IPS DF 6.9 (cell line): ENCODE measurements at regions not wholly inside any gene's neighbourhood (a gene's known extent, or its start where the extent isn't known, plus 50 kb on each side); places are given as distances from the start of the nearest gene placed in this dataset.

Experiments
- DNase-seq: peaks from one replicate; pipeline ENCODE4 v3.0.0-alpha.2; 2013; ENCODE audit warnings: low read depth, low spot score
- H3K27ac ChIP-seq: one replicate; pipeline ENCODE4 v1.5.1; 2013; ENCODE audit warnings: low read length, control low read depth
- H3K27me3 ChIP-seq: 2 replicates; pipeline ENCODE4 v1.6.1; 2013; ENCODE audit warnings: mild to moderate bottlenecking, low read length; ENCODE audit not compliant: control insufficient read depth, insufficient read depth
- H3K36me3 ChIP-seq: 2 replicates; pipeline ENCODE4 v1.6.1; 2013; ENCODE audit warnings: low read length; ENCODE audit not compliant: control insufficient read depth, insufficient read depth
- H3K4me1 ChIP-seq: 2 replicates; pipeline ENCODE4 v1.6.1; 2013; ENCODE audit warnings: low read length; ENCODE audit not compliant: control insufficient read depth, insufficient read depth
- H3K4me3 ChIP-seq: 2 replicates; pipeline ENCODE4 v1.5.1; 2013; ENCODE audit warnings: mild to moderate bottlenecking, low read length
- H3K9me3 ChIP-seq: 2 replicates; pipeline ENCODE4 v1.6.1; 2013; ENCODE audit warnings: low read length, inconsistent platforms; ENCODE audit not compliant: control insufficient read depth, insufficient read depth
- WGBS: extraction: QIAGEN DNeasy Blood & Tissue Kit; methylation state at CpG from one replicate; pipeline ENCODE4 v1.1.7; 2013; ENCODE audit warnings: mixed read lengths, missing lambda C conversion rate; ENCODE audit not compliant: insufficient read length, insufficient coverage; 5-methylcytosine and 5-hydroxymethylcytosine counted together

GRCh38 chr3:177665122-177665808, 468.0 kb upstream of the TBL1XR1 start:
- H3K36me3 ChIP-seq, result no peaks in the 10 kb centered on the region
- no CpG with 5 or more reads among the region's 9 CpGs for WGBS
- H3K4me3 ChIP-seq, result no peak overlapping the region
- no peak overlapping the region for H3K27ac ChIP-seq
- H3K9me3 ChIP-seq, result no peaks in the 10 kb centered on the region
- DNase-seq, result no peak
- H3K4me1 ChIP-seq, result no peaks in the 10 kb centered on the region
- H3K27me3 ChIP-seq, result no peaks in the 10 kb centered on the region

GRCh38 chr3:177672252-177672911, 475.1 kb upstream of the TBL1XR1 start:
- WGBS, result no CpG with 5 or more reads among the region's 10 CpGs
- Histone ChIP-seq H3K27me3 (no peaks in the 10 kb centered on the region), H3K36me3 (no peaks in the 10 kb centered on the region), H3K27ac (no peak overlapping the region), H3K9me3 (no peaks in the 10 kb centered on the region), H3K4me3 (no peak overlapping the region), H3K4me1 (0 out of 2 replicates have a peak, but pooled peaks cover 2% of the 10 kb centered on the region)
- no peak for DNase-seq

GRCh38 chr3:177673112-177673914, 476.0 kb upstream of the TBL1XR1 start:
- no CpG with 5 or more reads among the region's 4 CpGs for WGBS
- H3K9me3 ChIP-seq, result no peaks in the 10 kb centered on the region
- H3K36me3 ChIP-seq, result no peaks in the 10 kb centered on the region
- H3K27me3 ChIP-seq, result no peaks in the 10 kb centered on the region
- H3K27ac ChIP-seq, result no peak overlapping the region
- H3K4me1 ChIP-seq, result 0 out of 2 replicates have a peak, but pooled peaks cover 2% of the 10 kb centered on the region
- DNase-seq, result no peak
- H3K4me3 ChIP-seq, result no peak overlapping the region

GRCh38 chr3:177674186-177674585, 476.9 kb upstream of the TBL1XR1 start:
- no peaks in the 10 kb centered on the region for H3K36me3 ChIP-seq
- WGBS, result no CpG with 5 or more reads among the region's 3 CpGs
- DNase-seq, result no peak
- no peak overlapping the region for H3K27ac ChIP-seq
- H3K27me3 ChIP-seq, result no peaks in the 10 kb centered on the region
- no peak overlapping the region for H3K4me3 ChIP-seq
- H3K9me3 ChIP-seq, result no peaks in the 10 kb centered on the region
- 0 out of 2 replicates have a peak, but pooled peaks cover 2% of the 10 kb centered on the region for H3K4me1 ChIP-seq

- Histone ChIP-seq H3K36me3 (no peaks in the 10 kb centered on the region), H3K27ac (no peak overlapping the region), H3K4me1 (0 out of 2 replicates have a peak, but pooled peaks cover 2% of the 10 kb centered on the region), H3K4me3 (no peak overlapping the region), H3K9me3 (no peaks in the 10 kb centered on the region), H3K27me3 (no peaks in the 10 kb centered on the region)
- no CpG with 5 or more reads among the region's 3 CpGs for WGBS
- no peak for DNase-seq
These were observed 478.9 kb upstream of the TBL1XR1 start for GRCh38 chr3:177676148-177676547.

GRCh38 chr3:177676947-177677587, 479.8 kb upstream of the TBL1XR1 start:
- no CpG with 5 or more reads among the region's 6 CpGs for WGBS
- Histone ChIP-seq H3K36me3 (no peaks in the 10 kb centered on the region), H3K4me1 (0 out of 2 replicates have a peak, but pooled peaks cover 2% of the 10 kb centered on the region), H3K9me3 (no peaks in the 10 kb centered on the region), H3K27ac (no peak overlapping the region), H3K27me3 (no peaks in the 10 kb centered on the region), H3K4me3 (no peak overlapping the region)
- DNase-seq, result no peak

- Histone ChIP-seq H3K4me3 (no peak overlapping the region), H3K27ac (no peak overlapping the region), H3K36me3 (no peaks in the 10 kb centered on the region), H3K4me1 (no peaks in the 10 kb centered on the region), H3K27me3 (no peaks in the 10 kb centered on the region), H3K9me3 (no peaks in the 10 kb centered on the region)
- no CpG with 5 or more reads among the region's 5 CpGs for WGBS
- DNase-seq, result no peak
These were observed 482.5 kb upstream of the TBL1XR1 start for GRCh38 chr3:177679568-177680471.

- Histone ChIP-seq H3K27ac (no peak overlapping the region), H3K4me1 (no peaks in the 10 kb centered on the region), H3K27me3 (no peaks in the 10 kb centered on the region), H3K4me3 (no peak overlapping the region), H3K9me3 (no peaks in the 10 kb centered on the region), H3K36me3 (no peaks in the 10 kb centered on the region)
- WGBS, result no CpG with 5 or more reads among the region's 1 CpG
- DNase-seq, result no peak
These were observed 483.2 kb upstream of the TBL1XR1 start for GRCh38 chr3:177680472-177680821.

- H3K36me3 ChIP-seq, result no peaks in the 10 kb centered on the region
- no peaks in the 10 kb centered on the region for H3K4me1 ChIP-seq
- H3K27me3 ChIP-seq, result no peaks in the 10 kb centered on the region
- no peaks in the 10 kb centered on the region for H3K9me3 ChIP-seq
- H3K27ac ChIP-seq, result no peak overlapping the region
- DNase-seq, result no peak
- H3K4me3 ChIP-seq, result no peak overlapping the region
These were observed 483.9 kb upstream of the TBL1XR1 start for GRCh38 chr3:177681156-177681555.
